Astrocyte (in vitro differentiated cells and primary cell): ENCODE measurements at regions not wholly inside any gene's neighbourhood (a gene's known extent, or its start where the extent isn't known, plus 50 kb on each side); places are given as distances from the start of the nearest gene placed in this dataset.

Experiments
- CTCF ChIP-seq: IDR thresholded peaks from 2 replicates; pipeline ENCODE4 v1.5.1; 2011; ENCODE audit warnings: low read depth, mild to moderate bottlenecking, inconsistent platforms, low read length, moderate library complexity; ENCODE audit not compliant: insufficient read depth
- EZH2 ChIP-seq: IDR thresholded peaks from 2 replicates; pipeline ENCODE4 v1.6.1; 2012; ENCODE audit warnings: mild to moderate bottlenecking, low read length, inconsistent platforms; ENCODE audit not compliant: insufficient read depth

GRCh38 chr22:47276991-47277390, 514.5 kb downstream of the TBC1D22A start:
- TF ChIP-seq CTCF: no peak
- no peak for TF ChIP-seq EZH2
